Suprapubic skin (tissue), 4 donors: ENCODE measurements at regions not wholly inside any gene's neighbourhood (a gene's known extent, or its start where the extent isn't known, plus 50 kb on each side); places are given as distances from the start of the nearest gene placed in this dataset.

Source experiments
- CTCF ChIP-seq, 2 donors: fragments of 200-600 bp in 1 of 2; fragments of 450-650 bp in 1 of 2; sonication (generic) in 1 of 2; IDR thresholded peaks; one replicate each; pipeline ENCODE4 v1.5.1; 2016 to 2019; ENCODE audit warnings: antibody characterized with exemption in 2 of 2, mild to moderate bottlenecking in 1 of 2, moderate library complexity in 1 of 2
- POLR2A ChIP-seq, 2 donors: fragments of 450-650 bp; IDR thresholded peaks; one replicate each; pipeline ENCODE4 v1.6.1; 2017; ENCODE audit warnings: antibody characterized with exemption in 2 of 2, mild to moderate bottlenecking in 2 of 2, moderate library complexity in 2 of 2
- POLR2AphosphoS5 ChIP-seq, 3 donors: sonication (generic); formaldehyde crosslinking; IDR thresholded peaks; one replicate each; pipeline ENCODE4 v1.6.1; 2017; ENCODE audit warnings: antibody characterized with exemption in 3 of 3

GRCh38 chr11:122275508-122275907, 159.5 kb upstream of the BLID start:
- no peak for TF ChIP-seq CTCF (IDR thresholded peaks at IDR 0.05)
- TF ChIP-seq POLR2AphosphoS5 (IDR thresholded peaks at IDR 0.05) = no peak
- TF ChIP-seq POLR2A (IDR thresholded peaks at IDR 0.05) = no peak
